OCI-LY1 (cell line): ENCODE measurements at regions not wholly inside any gene's neighbourhood (a gene's known extent, or its start where the extent isn't known, plus 50 kb on each side); places are given as distances from the start of the nearest gene placed in this dataset.

Source experiments
- CTCF ChIP-seq: fragments of 200-600 bp; sonication (generic), shearing (Covaris generic); IDR thresholded peaks from 2 replicates; pipeline ENCODE4 v1.5.1; 2017; ENCODE audit warnings: mild to moderate bottlenecking, antibody characterized with exemption, low read length, moderate library complexity, mixed read lengths
- EZH2 ChIP-seq: fragments of 200-600 bp; sonication (generic), shearing (Covaris generic); IDR thresholded peaks from 2 replicates; pipeline ENCODE4 v1.8.0; 2017; ENCODE audit warnings: borderline replicate concordance, mixed run types, mild to moderate bottlenecking, antibody characterized with exemption, low read length, moderate library complexity, mixed read lengths

- TF ChIP-seq CTCF, result no peak
- TF ChIP-seq EZH2, result no peak
Measured at GRCh38 chr15:23924686-23925085, 237.6 kb upstream of the NDN start.
